Hepatocyte (in vitro differentiated cells): ENCODE measurements at regions not wholly inside any gene's neighbourhood (a gene's known extent, or its start where the extent isn't known, plus 50 kb on each side); places are given as distances from the start of the nearest gene placed in this dataset.

Source experiments
- EZH2 ChIP-seq: fragments of 200-600 bp; sonication (generic); IDR thresholded peaks from 2 replicates; pipeline ENCODE4 v1.6.1; 2016; ENCODE audit warnings: antibody characterized with exemption, mild to moderate bottlenecking, borderline replicate concordance
- EZH2phosphoT487 ChIP-seq: fragments of 200-600 bp; sonication (generic); IDR thresholded peaks from one replicate; pipeline ENCODE4 v1.6.1; 2018; ENCODE audit warnings: antibody characterized with exemption, mild to moderate bottlenecking, low read depth, moderate library complexity; ENCODE audit not compliant: unreplicated experiment, severe bottlenecking
- TF ChIP-seq, protein P1 (sequence below): fragments of 200-600 bp; sonication (generic); IDR thresholded peaks from 2 replicates; pipeline ENCODE4 v1.5.1; 2016; ENCODE audit warnings: antibody characterized with exemption, mild to moderate bottlenecking; ENCODE audit not compliant: poor library complexity

DNA sequence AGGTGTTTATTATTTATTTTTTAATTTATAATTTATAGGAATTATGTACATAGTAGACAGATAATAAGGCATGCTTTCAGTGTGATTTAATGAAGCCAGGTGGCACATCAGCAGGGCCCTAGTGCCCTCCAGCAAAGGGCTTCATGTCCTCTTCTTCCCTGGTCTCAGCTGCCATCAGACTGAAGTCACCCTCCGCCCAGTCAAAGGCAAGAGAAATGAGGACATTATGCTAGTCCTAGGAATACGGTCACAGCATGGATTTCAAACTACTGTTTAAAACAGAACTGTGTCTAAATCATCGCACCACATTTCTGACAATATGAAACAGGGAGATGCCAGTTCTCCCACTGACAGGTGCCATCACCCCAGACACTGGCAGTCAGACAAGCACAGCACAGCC lies 168.1 kb downstream of the SEC16B start:
- TF ChIP-seq, protein P1, sequence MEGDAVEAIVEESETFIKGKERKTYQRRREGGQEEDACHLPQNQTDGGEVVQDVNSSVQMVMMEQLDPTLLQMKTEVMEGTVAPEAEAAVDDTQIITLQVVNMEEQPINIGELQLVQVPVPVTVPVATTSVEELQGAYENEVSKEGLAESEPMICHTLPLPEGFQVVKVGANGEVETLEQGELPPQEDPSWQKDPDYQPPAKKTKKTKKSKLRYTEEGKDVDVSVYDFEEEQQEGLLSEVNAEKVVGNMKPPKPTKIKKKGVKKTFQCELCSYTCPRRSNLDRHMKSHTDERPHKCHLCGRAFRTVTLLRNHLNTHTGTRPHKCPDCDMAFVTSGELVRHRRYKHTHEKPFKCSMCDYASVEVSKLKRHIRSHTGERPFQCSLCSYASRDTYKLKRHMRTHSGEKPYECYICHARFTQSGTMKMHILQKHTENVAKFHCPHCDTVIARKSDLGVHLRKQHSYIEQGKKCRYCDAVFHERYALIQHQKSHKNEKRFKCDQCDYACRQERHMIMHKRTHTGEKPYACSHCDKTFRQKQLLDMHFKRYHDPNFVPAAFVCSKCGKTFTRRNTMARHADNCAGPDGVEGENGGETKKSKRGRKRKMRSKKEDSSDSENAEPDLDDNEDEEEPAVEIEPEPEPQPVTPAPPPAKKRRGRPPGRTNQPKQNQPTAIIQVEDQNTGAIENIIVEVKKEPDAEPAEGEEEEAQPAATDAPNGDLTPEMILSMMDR, result no peak
- TF ChIP-seq EZH2 (no peak), EZH2phosphoT487 (no peak)
